Liver (tissue), 3 donors: ENCODE measurements at regions not wholly inside any gene's neighbourhood (a gene's known extent, or its start where the extent isn't known, plus 50 kb on each side); places are given as distances from the start of the nearest gene placed in this dataset.

Source experiments
- ATF3 ChIP-seq: IDR thresholded peaks from 2 replicates; pipeline ENCODE4 v1.6.1; 2016; ENCODE audit warnings: antibody characterized with exemption
- CTCF ChIP-seq: fragments of 150-350 bp; IDR thresholded peaks from 2 replicates; pipeline ENCODE4 v1.5.1; 2017; ENCODE audit warnings: improper control_type of control experiment, low read depth, low read length; ENCODE audit not compliant: missing input control
- EGR1 ChIP-seq, 2 donors: IDR thresholded peaks; 2 replicates each; pipeline ENCODE4 v1.6.1; 2016 to 2018; ENCODE audit warnings: antibody characterized with exemption in 2 of 2, low read depth in 2 of 2
- HNF4G ChIP-seq: IDR thresholded peaks from 2 replicates; pipeline ENCODE4 v1.6.1; 2016; ENCODE audit warnings: antibody characterized with exemption
- JUND ChIP-seq, 2 donors: IDR thresholded peaks; 2 replicates each; pipeline ENCODE4 v1.6.1; 2016; ENCODE audit warnings: antibody characterized with exemption in 2 of 2
- MAX ChIP-seq: IDR thresholded peaks from 2 replicates; pipeline ENCODE4 v1.6.1; 2016; ENCODE audit warnings: antibody characterized with exemption
- REST ChIP-seq: IDR thresholded peaks from 2 replicates; pipeline ENCODE4 v1.6.1; 2016; ENCODE audit warnings: antibody characterized with exemption, mild to moderate bottlenecking
- TAF1 ChIP-seq: conservative IDR thresholded peaks from 2 replicates; pipeline ENCODE4 v1.6.1; 2016; ENCODE audit warnings: antibody characterized with exemption, mild to moderate bottlenecking
- YY1 ChIP-seq: IDR thresholded peaks from 2 replicates; pipeline ENCODE4 v1.6.1; 2016; ENCODE audit warnings: antibody characterized with exemption, mild to moderate bottlenecking
- donor health status: healthy.
- donor health status: healthy.

- TF ChIP-seq HNF4G, result no peak
- TF ChIP-seq REST, result no peak
- no peak for TF ChIP-seq CTCF
- no peak for TF ChIP-seq ATF3
- no peak for TF ChIP-seq JUND (IDR thresholded peaks at IDR 0.05)
- no peak for TF ChIP-seq EGR1 (IDR thresholded peaks at IDR 0.05; ENCODE audit: low read depth in 2 of 2)
- TF ChIP-seq YY1, result no peak
- no peak for TF ChIP-seq MAX
- no peak for TF ChIP-seq TAF1
Measured at GRCh38 chr3:40780925-40781406, 256.2 kb downstream of the ZNF621 start.
